HG03175 (cell line): ENCODE measurements at regions not wholly inside any gene's neighbourhood (a gene's known extent, or its start where the extent isn't known, plus 50 kb on each side); places are given as distances from the start of the nearest gene placed in this dataset.

ENCODE experiments used
- ATAC-seq: cut with Tn5 transposase; IDR thresholded peaks from one replicate; pipeline ENCODE4 v1.9.1; 2021; ENCODE audit warnings: mild to moderate bottlenecking, moderate library complexity; ENCODE audit not compliant: unreplicated experiment

- no peak for ATAC-seq
Measured at GRCh38 chr9:7360513-7360912, 439.1 kb downstream of the DMAC1 start.

GRCh38 chr9:7358876-7359275 is 440.7 kb downstream of the DMAC1 start:
- ATAC-seq: no peak

GRCh38 chr9:7354704-7355103 is 444.9 kb downstream of the DMAC1 start:
- ATAC-seq: no peak

GRCh38 chr9:7348692-7349091 is 450.9 kb downstream of the DMAC1 start:
- ATAC-seq: no peak

GRCh38 chr9:7347556-7347955 is 452.0 kb downstream of the DMAC1 start:
- ATAC-seq: no peak

- no peak for ATAC-seq
Measured at GRCh38 chr9:7346144-7346543, 453.4 kb downstream of the DMAC1 start.

- ATAC-seq: peak; percentile 2
Measured at GRCh38 chr9:7342736-7343135, 456.8 kb downstream of the DMAC1 start.

GRCh38 chr9:7342229-7342628 is 457.3 kb downstream of the DMAC1 start:
- peak; percentile 79 for ATAC-seq

- ATAC-seq: peak; percentile 65
Measured at GRCh38 chr9:7341571-7341970, 458.0 kb downstream of the DMAC1 start.

- no peak for ATAC-seq
Measured at GRCh38 chr9:7340451-7340850, 459.1 kb downstream of the DMAC1 start.

- no peak for ATAC-seq
Measured at GRCh38 chr9:7338586-7339281, 460.8 kb downstream of the DMAC1 start.

GRCh38 chr9:7336356-7337065 is 463.1 kb downstream of the DMAC1 start:
- no peak for ATAC-seq

- ATAC-seq: no peak
Measured at GRCh38 chr9:7333719-7334118, 465.9 kb downstream of the DMAC1 start.

GRCh38 chr9:7332780-7333179 is 466.8 kb downstream of the DMAC1 start:
- ATAC-seq: no peak

- ATAC-seq: no peak
Measured at GRCh38 chr9:7328453-7328852, 471.1 kb downstream of the DMAC1 start.

- ATAC-seq: no peak
Measured at GRCh38 chr9:7325995-7326394, 473.6 kb downstream of the DMAC1 start.

- no peak for ATAC-seq
Measured at GRCh38 chr9:7324152-7324598, 475.4 kb downstream of the DMAC1 start.

GRCh38 chr9:7320841-7321240 is 478.7 kb downstream of the DMAC1 start:
- no peak for ATAC-seq

- ATAC-seq: no peak
Measured at GRCh38 chr9:7320139-7320538, 479.4 kb downstream of the DMAC1 start.

GRCh38 chr9:7318920-7319319 is 480.7 kb downstream of the DMAC1 start:
- no peak for ATAC-seq

GRCh38 chr9:7316967-7317366 is 482.6 kb downstream of the DMAC1 start:
- ATAC-seq: no peak

GRCh38 chr9:7316166-7316795 is 483.3 kb downstream of the DMAC1 start:
- ATAC-seq: no peak
